Dedifferentiated amniotic fluid mesenchymal stem cell (primary cell): ENCODE measurements at regions not wholly inside any gene's neighbourhood (a gene's known extent, or its start where the extent isn't known, plus 50 kb on each side); places are given as distances from the start of the nearest gene placed in this dataset.
"Not testable (repeated sequence)": the region's sequence is repeated elsewhere in the genome, so short reads cannot be mapped to it uniquely, and the experiment has no call there.

Source experiments
- DNase-seq: peaks from one replicate; pipeline ENCODE4 v3.0.0-alpha.2; 2016; ENCODE audit errors: extremely low spot score

- DNase-seq, result no peak
Observed at GRCh38 chr2:397521-397920, 109.6 kb upstream of the ALKAL2 start.

- DNase-seq, result no peak
Observed at GRCh38 chr2:396903-397302, 109.0 kb upstream of the ALKAL2 start.

GRCh38 chr2:395886-396285, 108.0 kb upstream of the ALKAL2 start:
- no peak for DNase-seq

GRCh38 chr2:393711-394696, 106.1 kb upstream of the ALKAL2 start:
- DNase-seq, result no peak

GRCh38 chr2:392926-393280, 105.0 kb upstream of the ALKAL2 start:
- DNase-seq, result no peak

- DNase-seq, result no peak
Observed at GRCh38 chr2:392181-392925, 104.5 kb upstream of the ALKAL2 start.

GRCh38 chr2:391696-392095, 103.8 kb upstream of the ALKAL2 start:
- no peak for DNase-seq

GRCh38 chr2:390959-391358, 103.1 kb upstream of the ALKAL2 start:
- DNase-seq, result no peak

GRCh38 chr2:389985-390384, 102.1 kb upstream of the ALKAL2 start:
- not testable (repeated sequence) for DNase-seq

GRCh38 chr2:388752-389151, 100.9 kb upstream of the ALKAL2 start:
- DNase-seq, result not testable (repeated sequence)

GRCh38 chr2:387980-388421, 100.1 kb upstream of the ALKAL2 start:
- no peak for DNase-seq

GRCh38 chr2:386406-387103, 98.7 kb upstream of the ALKAL2 start:
- DNase-seq, result no peak

- no peak for DNase-seq
Observed at GRCh38 chr2:385785-386184, 97.9 kb upstream of the ALKAL2 start.

- DNase-seq, result no peak
Observed at GRCh38 chr2:385061-385460, 97.2 kb upstream of the ALKAL2 start.

- no peak for DNase-seq
Observed at GRCh38 chr2:383888-384287, 96.0 kb upstream of the ALKAL2 start.

GRCh38 chr2:383178-383577, 95.3 kb upstream of the ALKAL2 start:
- no peak for DNase-seq

GRCh38 chr2:382728-383022, 94.8 kb upstream of the ALKAL2 start:
- DNase-seq, result no peak

GRCh38 chr2:381941-382727, 94.2 kb upstream of the ALKAL2 start:
- DNase-seq, result no peak

- no peak for DNase-seq
Observed at GRCh38 chr2:381181-381580, 93.3 kb upstream of the ALKAL2 start.

GRCh38 chr2:380772-381171, 92.9 kb upstream of the ALKAL2 start:
- no peak for DNase-seq

- DNase-seq, result no peak
Observed at GRCh38 chr2:380221-380620, 92.3 kb upstream of the ALKAL2 start.

- DNase-seq, result no peak
Observed at GRCh38 chr2:379778-380177, 91.9 kb upstream of the ALKAL2 start.
